WI38 (cell line): ENCODE measurements at regions not wholly inside any gene's neighbourhood (a gene's known extent, or its start where the extent isn't known, plus 50 kb on each side); places are given as distances from the start of the nearest gene placed in this dataset.

Experiments used
- H3K4me3 ChIP-seq: 2 replicates; pipeline ENCODE4 v1.5.1; 2011; ENCODE audit warnings: low read depth, mild to moderate bottlenecking, control low read depth, low read length
- CTCF ChIP-seq: IDR thresholded peaks from 2 replicates; pipeline ENCODE4 v1.5.1; 2012; ENCODE audit warnings: low read depth, mild to moderate bottlenecking, control low read depth, low read length

DNA sequence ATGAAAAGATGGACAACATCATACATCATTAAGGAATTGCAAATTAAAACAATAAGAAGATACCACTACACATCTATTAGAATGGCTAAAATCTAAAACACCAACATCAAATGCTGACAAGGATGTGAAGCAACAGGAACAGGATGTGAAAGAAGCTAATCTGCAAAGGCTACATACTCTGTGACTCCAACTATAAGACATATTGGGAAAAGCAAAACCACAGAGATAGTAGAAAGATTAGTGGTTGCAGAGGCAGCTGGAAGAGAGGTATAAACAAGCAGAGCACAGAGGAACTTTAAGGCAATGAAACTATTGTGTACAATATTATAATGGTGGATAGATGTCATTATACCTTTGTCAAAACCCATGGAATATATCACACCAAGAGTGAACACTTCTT, 393.7 kb upstream of the RAB6C start:
- no peak for TF ChIP-seq CTCF
- H3K4me3 ChIP-seq = no peak overlapping the region

DNA sequence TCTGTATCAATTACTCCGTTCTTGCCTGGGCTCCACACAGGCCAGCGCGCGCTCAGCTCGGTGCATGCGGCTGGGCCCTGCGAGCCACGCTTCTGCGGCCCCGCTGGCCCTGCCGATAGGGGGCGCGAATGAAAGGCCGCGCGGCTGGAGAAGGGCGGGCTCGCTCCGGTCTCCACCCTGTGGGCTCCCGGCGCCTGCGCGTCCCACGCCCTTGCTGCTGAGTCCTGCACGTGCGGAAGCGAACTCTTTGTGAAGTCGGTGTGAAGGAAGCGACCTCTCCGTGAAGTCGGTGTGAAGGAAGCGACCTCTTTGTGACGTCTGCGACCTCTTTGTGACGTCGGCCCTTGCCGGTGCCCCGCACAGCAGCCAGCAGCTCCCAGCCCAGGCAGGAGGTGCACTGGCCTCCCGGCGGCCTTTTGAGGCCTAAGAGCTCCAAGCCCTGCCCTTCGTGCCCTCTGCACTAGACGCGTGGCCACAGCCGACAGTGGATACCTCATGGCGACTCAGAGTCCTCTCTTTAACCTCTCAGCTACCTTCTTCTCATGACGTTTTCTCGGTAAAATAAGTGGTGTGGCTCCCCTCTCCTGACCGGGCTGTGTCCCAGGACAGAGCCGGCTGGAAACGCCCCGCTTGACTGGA, 391.9 kb upstream of the RAB6C start:
- no peak overlapping the region for H3K4me3 ChIP-seq
- no peak for TF ChIP-seq CTCF

GRCh38 chr2:129604560-129604959, 374.9 kb upstream of the RAB6C start:
- no peak for TF ChIP-seq CTCF
- H3K4me3 ChIP-seq = no peak overlapping the region

- H3K4me3 ChIP-seq = no peak overlapping the region
- TF ChIP-seq CTCF = no peak
Measured at GRCh38 chr2:129605646-129606045, 373.8 kb upstream of the RAB6C start.

DNA sequence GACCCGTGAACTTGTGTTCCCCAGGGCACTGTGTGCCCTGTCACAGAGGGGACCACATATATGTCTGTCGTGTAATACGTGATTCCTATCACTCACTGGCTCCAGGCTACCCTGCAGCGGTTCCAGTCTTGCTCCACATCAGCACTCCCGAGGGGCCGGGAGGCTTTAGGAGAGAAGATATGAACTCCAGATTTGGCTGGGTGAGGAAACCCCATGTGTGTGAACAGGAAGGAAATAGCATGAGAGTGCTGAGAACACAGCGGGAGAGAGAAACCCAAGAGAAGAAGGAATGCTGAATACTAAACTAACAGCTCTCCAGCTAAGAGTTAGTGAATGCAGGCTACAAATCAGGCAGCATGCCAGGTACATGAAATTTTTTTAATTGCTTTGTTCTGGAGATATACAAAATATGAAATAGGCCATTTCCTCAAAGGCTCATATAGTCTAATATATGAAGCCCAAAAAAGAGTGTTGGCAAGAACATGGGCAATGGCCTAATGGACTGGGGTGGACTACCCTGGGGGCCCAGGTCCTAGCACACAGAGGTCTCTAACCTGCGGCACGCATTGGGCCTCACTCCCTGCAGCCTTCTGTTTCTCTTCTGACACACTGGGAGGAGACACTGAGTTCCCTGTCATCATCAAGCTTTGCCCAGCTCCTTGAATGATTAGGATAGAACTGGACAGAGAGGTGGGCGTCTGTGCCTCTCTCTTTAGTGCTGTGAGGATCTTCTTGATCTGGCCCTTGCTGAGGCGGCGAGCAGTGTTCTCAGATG, 372.8 kb upstream of the RAB6C start:
- no peak for TF ChIP-seq CTCF
- H3K4me3 ChIP-seq = no peak overlapping the region

DNA sequence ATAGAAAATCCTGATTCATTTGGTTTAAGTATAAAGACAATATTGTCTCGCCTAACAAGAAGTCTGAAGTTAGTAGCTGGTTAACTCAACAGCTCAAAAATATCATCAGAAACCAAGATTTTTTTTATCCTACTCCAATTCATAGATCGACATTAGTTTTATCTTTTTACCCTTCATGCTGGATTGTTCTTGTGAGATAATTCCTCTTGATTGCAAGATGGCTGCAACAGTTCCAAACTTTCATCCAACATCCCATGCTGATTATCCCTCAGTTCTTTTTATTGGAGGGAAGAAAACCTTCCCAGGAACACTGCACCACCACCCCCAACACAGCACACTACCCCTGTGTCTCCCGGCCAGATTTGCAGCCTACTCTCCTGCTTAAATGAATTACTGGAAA, 370.2 kb upstream of the RAB6C start:
- TF ChIP-seq CTCF = no peak
- no peak overlapping the region for H3K4me3 ChIP-seq

DNA sequence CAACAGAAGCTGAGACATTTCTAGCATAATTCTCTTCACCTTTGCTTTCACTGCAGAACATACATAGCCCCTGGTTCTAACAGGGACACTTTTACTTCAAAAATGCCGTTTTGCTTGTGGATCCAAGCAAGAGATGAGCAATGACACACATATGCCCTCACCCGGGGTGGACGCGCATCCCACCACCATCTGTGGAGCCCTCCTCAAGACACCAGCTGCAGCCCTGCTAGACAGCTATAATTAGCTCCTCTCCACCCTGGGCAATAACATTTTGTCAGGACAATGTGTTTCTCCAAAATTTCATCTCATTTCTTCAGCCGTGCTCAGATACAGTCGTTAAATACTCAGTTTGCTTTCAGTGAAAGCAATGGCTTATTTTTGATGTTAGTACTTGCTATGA, 368.7 kb upstream of the RAB6C start:
- no peak overlapping the region for H3K4me3 ChIP-seq
- TF ChIP-seq CTCF = no peak
